Thyroid gland (tissue), 4 donors: ENCODE measurements at regions not wholly inside any gene's neighbourhood (a gene's known extent, or its start where the extent isn't known, plus 50 kb on each side); places are given as distances from the start of the nearest gene placed in this dataset.

ENCODE experiments used
- DNase-seq, 2 donors: peaks; one replicate each; pipeline ENCODE4 v3.0.0-alpha.2; 2019
- H3K27ac ChIP-seq, 3 donors: fragments of 200-600 bp; sonication (generic); 1 replicate in 2 of 3; 2 replicates in 1 of 3; pipeline ENCODE4 v1.5.1; 2016 to 2019; ENCODE audit warnings: mild to moderate bottlenecking in 1 of 3, moderate library complexity in 1 of 3
- H3K27me3 ChIP-seq: fragments of 200-600 bp; sonication (generic); one replicate; pipeline ENCODE4 v1.5.1; 2019
- H3K36me3 ChIP-seq, 2 donors: fragments of 200-600 bp; sonication (generic); one replicate each; pipeline ENCODE4 v1.5.1; 2016 to 2019
- H3K4me1 ChIP-seq, 2 donors: fragments of 200-600 bp; sonication (generic); one replicate each; pipeline ENCODE4 v1.5.1; 2017 to 2019
- H3K4me3 ChIP-seq, 3 donors: fragments of 200-600 bp; sonication (generic); replicated peaks in 1 of 3; 1 replicate in 2 of 3; 2 replicates in 1 of 3; pipeline ENCODE4 v1.5.1; 2016; ENCODE audit warnings: mild to moderate bottlenecking in 1 of 3
- H3K9me3 ChIP-seq: fragments of 200-600 bp; sonication (generic); one replicate; pipeline ENCODE4 v1.5.1; 2017
- CTCF ChIP-seq, 6 experiments: fragments of 200-600 bp in 3 of 6; fragments of 450-650 bp in 3 of 6; sonication (generic) in 3 of 6; IDR thresholded peaks; one replicate each; pipeline ENCODE4 v1.5.1; 2016 to 2019; ENCODE audit warnings: antibody characterized with exemption in 6 of 6, mild to moderate bottlenecking in 2 of 6, inconsistent platforms in 1 of 6, moderate library complexity in 1 of 6
- POLR2A ChIP-seq, 2 donors: fragments of 450-650 bp; IDR thresholded peaks; one replicate each; pipeline ENCODE4 v1.6.1; 2017; ENCODE audit warnings: antibody characterized with exemption in 2 of 2, mild to moderate bottlenecking in 2 of 2, moderate library complexity in 1 of 2
- WGBS, 2 donors: methylation state at CpG; one replicate each; pipeline ENCODE4 v1.1.5; 2017; 5-methylcytosine and 5-hydroxymethylcytosine counted together
- intact Hi-C: fragments of 100-400 bp; cut with DNase I; formaldehyde crosslinking; loops from one replicate; pipeline ENCODE4 v1.15.1; 2023

GRCh38 chr14:62006116-62006731 is 244.0 kb downstream of the SNAPC1 start:
- 78 to 87% methylated on average over 6 of the region's 6 CpGs for WGBS, 2 donors
- H3K36me3 ChIP-seq: no peaks in the 10 kb centered on the region
- H3K4me1 ChIP-seq: no peaks in the 10 kb centered on the region
- H3K27ac ChIP-seq: no peak overlapping the region
- no peaks in the 10 kb centered on the region for H3K9me3 ChIP-seq
- intact Hi-C loops: no loop called here
- TF ChIP-seq POLR2A (IDR thresholded peaks at IDR 0.05): no peak
- no peak for TF ChIP-seq CTCF (IDR thresholded peaks at IDR 0.05)
- DNase-seq: no peak
- H3K4me3 ChIP-seq: no peak overlapping the region
- H3K27me3 ChIP-seq: no peaks in the 10 kb centered on the region

- H3K27ac ChIP-seq: no peak overlapping the region
- WGBS, 2 donors: 74% methylated on average over 1 of the region's 1 CpG
- no peak for DNase-seq
- no peaks in the 10 kb centered on the region for H3K9me3 ChIP-seq
- H3K36me3 ChIP-seq: no peaks in the 10 kb centered on the region
- no peaks in the 10 kb centered on the region for H3K27me3 ChIP-seq
- intact Hi-C loops: no loop called here
- no peaks in the 10 kb centered on the region for H3K4me1 ChIP-seq
- H3K4me3 ChIP-seq: no peak overlapping the region
- TF ChIP-seq POLR2A (IDR thresholded peaks at IDR 0.05) (no peak), CTCF (IDR thresholded peaks at IDR 0.05) (no peak)
Observed at GRCh38 chr14:62015243-62015642, 253.0 kb downstream of the SNAPC1 start.

- intact Hi-C loops: no loop called here
- no peaks in the 10 kb centered on the region for H3K36me3 ChIP-seq
- TF ChIP-seq CTCF (IDR thresholded peaks at IDR 0.05): no peak
- no peak for TF ChIP-seq POLR2A (IDR thresholded peaks at IDR 0.05)
- no peaks in the 10 kb centered on the region for H3K27me3 ChIP-seq
- H3K4me3 ChIP-seq: no peak overlapping the region
- WGBS, 2 donors: 62 to 65% methylated on average over 2 of the region's 2 CpGs
- no peaks in the 10 kb centered on the region for H3K9me3 ChIP-seq
- H3K4me1 ChIP-seq: no peaks in the 10 kb centered on the region
- no peak for DNase-seq
- no peak overlapping the region for H3K27ac ChIP-seq
Observed at GRCh38 chr14:62015945-62016344, 253.7 kb downstream of the SNAPC1 start.

GRCh38 chr14:62017651-62018230 is 255.5 kb downstream of the SNAPC1 start:
- DNase-seq: no peak
- H3K4me3 ChIP-seq: no peak overlapping the region
- no peak overlapping the region for H3K27ac ChIP-seq
- no peak for TF ChIP-seq CTCF (IDR thresholded peaks at IDR 0.05)
- TF ChIP-seq POLR2A (IDR thresholded peaks at IDR 0.05): no peak
- no peaks in the 10 kb centered on the region for H3K4me1 ChIP-seq
- H3K9me3 ChIP-seq: no peaks in the 10 kb centered on the region
- intact Hi-C loops: no loop called here
- WGBS, 2 donors: 76 to 77% methylated on average over 7 of the region's 7 CpGs
- H3K36me3 ChIP-seq: no peaks in the 10 kb centered on the region
- no peaks in the 10 kb centered on the region for H3K27me3 ChIP-seq

- H3K27me3 ChIP-seq: no peaks in the 10 kb centered on the region
- H3K4me3 ChIP-seq: no peak overlapping the region
- TF ChIP-seq CTCF (IDR thresholded peaks at IDR 0.05): no peak
- TF ChIP-seq POLR2A (IDR thresholded peaks at IDR 0.05): no peak
- H3K36me3 ChIP-seq: no peaks in the 10 kb centered on the region
- intact Hi-C loops: no loop called here
- no peak for DNase-seq
- no peaks in the 10 kb centered on the region for H3K4me1 ChIP-seq
- no peaks in the 10 kb centered on the region for H3K9me3 ChIP-seq
- 88% methylated on average over 5 of the region's 5 CpGs for WGBS, 2 donors
- H3K27ac ChIP-seq: no peak overlapping the region
Observed at GRCh38 chr14:62018606-62019005, 256.4 kb downstream of the SNAPC1 start.
